K562 (cell line): ENCODE measurements at regions not wholly inside any gene's neighbourhood (a gene's known extent, or its start where the extent isn't known, plus 50 kb on each side); places are given as distances from the start of the nearest gene placed in this dataset.

Source experiments
- ATAC-seq: fragments of 200-7000 bp; cut with Tn5 transposase; 3 replicates; pipeline ENCODE4 v1.9.1; 2020; ENCODE audit warnings: moderate library complexity
- BruUV-seq: library from RNA; stranded (reverse); fragments of 400-500 nt; replicated peaks from 2 replicates; lab custom pipeline; 2021; lab: Mats Ljungman, UMichigan
- CTCF ChIA-PET: fragments of 300-600 bp; formaldehyde crosslinking; extraction: SDS; loops from one replicate; lab custom pipeline; 2021; ENCODE audit warnings: low intra/inter-chr PET ratio; lab: Yijun Ruan, JAX
- POLR2A ChIA-PET: fragments of 300-600, 350-650 bp; sonication (Branson Sonifier 250); formaldehyde crosslinking; extraction: SDS; loops from one replicate; lab custom pipeline; 2021; ENCODE audit warnings: antibody characterized with exemption, inconsistent platforms; lab: Yijun Ruan, JAX
- DNase-seq, 4 experiments: peaks; one replicate each; pipeline versions ENCODE4 v3.0.0 to v3.0.0-alpha.2; 2011 to 2018; ENCODE audit warnings: low spot score in 3 of 4, mixed read lengths in 3 of 4; ENCODE audit errors: extremely low read depth in 1 of 4
- FAIRE-seq: peaks from 2 replicates; lab custom pipeline; 2011; peaks lifted over from hg19 to GRCh38; lab: Jason Lieb, UNC
- H2AFZ ChIP-seq: 2 replicates; pipeline ENCODE4 v1.6.0; 2011; ENCODE audit warnings: low read depth, low read length, control low read depth, inconsistent platforms
- H3K27ac ChIP-seq: fragments of 200-600 bp; 3 replicates; pipeline ENCODE4 v1.8.0; 2011; ENCODE audit warnings: low read depth, mild to moderate bottlenecking, control low read depth, inconsistent platforms, low read length, moderate library complexity, mixed read lengths; ENCODE audit errors: extremely low read depth
- H3K27me3 ChIP-seq, 2 experiments: fragments of 300-600 bp in 1 of 2; 2 replicates in 1 of 2; 3 replicates in 1 of 2; pipeline versions ENCODE4 v1.6.0 to v1.8.0; 2011; ENCODE audit warnings: inconsistent platforms in 2 of 2, low read length in 2 of 2, mild to moderate bottlenecking in 1 of 2, mixed read lengths in 1 of 2, moderate library complexity in 1 of 2; ENCODE audit not compliant: control insufficient read depth in 2 of 2, insufficient read depth in 2 of 2
- H3K36me3 ChIP-seq: fragments of 300-600 bp; 3 replicates; pipeline ENCODE4 v1.8.0; 2011; ENCODE audit warnings: mild to moderate bottlenecking, low read length, inconsistent platforms; ENCODE audit not compliant: control insufficient read depth, insufficient read depth
- H3K4me1 ChIP-seq, 2 experiments: fragments of 200-600 bp in 1 of 2; replicated peaks in 1 of 2; 2 replicates in 1 of 2; 3 replicates in 1 of 2; pipeline versions ENCODE4 v1.5.1 to v1.8.0; 2011; ENCODE audit warnings: inconsistent platforms in 2 of 2, low read length in 2 of 2, mild to moderate bottlenecking in 1 of 2, mixed read lengths in 1 of 2, moderate library complexity in 1 of 2; ENCODE audit not compliant: control insufficient read depth in 2 of 2, insufficient read depth in 2 of 2
- H3K4me2 ChIP-seq: 2 replicates; pipeline ENCODE4 v1.6.1; 2011; ENCODE audit warnings: low read length, control low read depth, inconsistent platforms, mixed read lengths; ENCODE audit not compliant: insufficient read depth
- H3K4me3 ChIP-seq: fragments of 200-600 bp; sonication (generic), shearing (Covaris generic); 2 replicates; pipeline ENCODE4 v1.5.1; 2016; ENCODE audit warnings: control low read depth, inconsistent platforms
- H3K79me2 ChIP-seq: fragments of 200-600 bp; 3 replicates; pipeline ENCODE4 v1.8.0; 2011; ENCODE audit warnings: low read length, inconsistent platforms; ENCODE audit not compliant: control insufficient read depth, insufficient read depth
- H3K9ac ChIP-seq, 2 experiments: 2 replicates each; pipeline versions ENCODE4 v1.6.0 to v1.6.1; 2011; ENCODE audit warnings: low read depth in 2 of 2, low read length in 2 of 2, control low read depth in 1 of 2, inconsistent platforms in 1 of 2, mild to moderate bottlenecking in 1 of 2, mixed read lengths in 1 of 2; ENCODE audit not compliant: insufficient read depth in 1 of 2
- H3K9me1 ChIP-seq: one replicate; pipeline ENCODE4 v1.6.0; 2011; ENCODE audit warnings: inconsistent platforms, mild to moderate bottlenecking, low read length, moderate library complexity; ENCODE audit not compliant: control insufficient read depth, insufficient read depth
- H3K9me3 ChIP-seq: replicated peaks from 2 replicates; pipeline ENCODE4 v1.5.1; 2011; ENCODE audit warnings: low read depth, low read length, inconsistent platforms; ENCODE audit not compliant: control insufficient read depth, insufficient read depth
- H4K20me1 ChIP-seq: replicated peaks from 2 replicates; pipeline ENCODE4 v1.6.1; 2011; ENCODE audit warnings: low read length, inconsistent platforms, mixed read lengths; ENCODE audit not compliant: control insufficient read depth, insufficient read depth
- HMBOX1 ChIP-seq: sonication (generic); IDR thresholded peaks from 2 replicates; pipeline ENCODE4 v1.6.1; 2016
- HMG20A ChIP-seq: fragments of 450-650 bp; formaldehyde crosslinking; conservative IDR thresholded peaks from 2 replicates; pipeline ENCODE4 v1.4.0; 2020; ENCODE audit warnings: mild to moderate bottlenecking, mixed read lengths
- KLF16 ChIP-seq: IDR thresholded peaks from 2 replicates; pipeline ENCODE4 v1.6.1; 2016; ENCODE audit warnings: antibody characterized with exemption
- ZNF212 ChIP-seq: fragments of 450-650 bp; formaldehyde crosslinking; IDR thresholded peaks from 2 replicates; pipeline ENCODE4 v1.4.0; 2020; ENCODE audit warnings: mild to moderate bottlenecking
- ZNF318 ChIP-seq, 2 experiments: fragments of 450-650 bp; IDR thresholded peaks; 2 replicates each; pipeline ENCODE4 v1.6.1; 2016; ENCODE audit warnings: mild to moderate bottlenecking in 2 of 2, borderline replicate concordance in 1 of 2, low read depth in 1 of 2, moderate library complexity in 1 of 2
- ZNF407 ChIP-seq: fragments of 450-650 bp; IDR thresholded peaks from 2 replicates; pipeline ENCODE4 v1.6.1; 2016; ENCODE audit warnings: low read depth
- WGBS: fragments of 100-300 bp; shearing (Covaris generic); methylation state at CpG from one replicate; pipeline ENCODE4 v1.1.6; 2016; ENCODE audit warnings: low coverage, mixed read lengths; ENCODE audit not compliant: insufficient coverage; ENCODE audit errors: missing lambda C conversion rate; 5-methylcytosine and 5-hydroxymethylcytosine counted together
- in situ Hi-C: fragments of 300-500 bp; cut with MboI; formaldehyde crosslinking; loops from 4 replicates; pipeline ENCODE4 v1.15.0; 2018; ENCODE audit warnings: inconsistent platforms, mixed read lengths
- intact Hi-C: fragments of 100-400 bp; cut with micrococcal nuclease; formaldehyde crosslinking; loops from 2 replicates; pipeline ENCODE4 v1.14.2; 2022

GRCh38 chr5:67695369-67695768, 498.8 kb upstream of the CD180 start:
- Histone ChIP-seq H3K4me1 (no peaks in the 10 kb centered on the region), H2AFZ (no peak overlapping the region), H3K9ac (no peak overlapping the region), H3K4me3 (no peak overlapping the region), H3K27ac (no peak overlapping the region), H3K4me2 (no peak overlapping the region), H3K36me3 (no peaks in the 10 kb centered on the region), H4K20me1 (no peaks in the 10 kb centered on the region), H3K9me3 (no peaks in the 10 kb centered on the region), H3K79me2 (no peaks in the 10 kb centered on the region), H3K27me3 (no peaks in the 10 kb centered on the region), H3K9me1 (no peaks in the 10 kb centered on the region)
- no peak for DNase-seq
- BruUV-seq, result no TSS peak
- in situ Hi-C loops (no loop called here), intact Hi-C loops (no loop called here)
- ChIA-PET CTCF (no interaction called here), POLR2A (no interaction called here)
- 0% methylated on average over 1 of the region's 1 CpG for WGBS
- ATAC-seq, result no peak
- no peak for FAIRE-seq
- TF ChIP-seq HMBOX1, result no peak
- no peak for TF ChIP-seq ZNF318 (IDR thresholded peaks at IDR 0.05; ENCODE audit: borderline replicate concordance in 1 of 2, low read depth in 1 of 2)
- no peak for TF ChIP-seq KLF16
- no peak for TF ChIP-seq ZNF212 (CRISPR knock-in tag)
- no peak for TF ChIP-seq ZNF407
- no peak for TF ChIP-seq HMG20A (CRISPR knock-in tag)
